SKM-1 (cell line): ENCODE measurements at regions not wholly inside any gene's neighbourhood (a gene's known extent, or its start where the extent isn't known, plus 50 kb on each side); places are given as distances from the start of the nearest gene placed in this dataset.
"Not testable (repeated sequence)": the region's sequence is repeated elsewhere in the genome, so short reads cannot be mapped to it uniquely, and the experiment has no call there.

ENCODE experiments used
- DNase-seq: peaks from one replicate; lab custom pipeline; 2025; ENCODE audit not compliant: unreplicated experiment; lab: John Stamatoyannopoulos, UW

DNA sequence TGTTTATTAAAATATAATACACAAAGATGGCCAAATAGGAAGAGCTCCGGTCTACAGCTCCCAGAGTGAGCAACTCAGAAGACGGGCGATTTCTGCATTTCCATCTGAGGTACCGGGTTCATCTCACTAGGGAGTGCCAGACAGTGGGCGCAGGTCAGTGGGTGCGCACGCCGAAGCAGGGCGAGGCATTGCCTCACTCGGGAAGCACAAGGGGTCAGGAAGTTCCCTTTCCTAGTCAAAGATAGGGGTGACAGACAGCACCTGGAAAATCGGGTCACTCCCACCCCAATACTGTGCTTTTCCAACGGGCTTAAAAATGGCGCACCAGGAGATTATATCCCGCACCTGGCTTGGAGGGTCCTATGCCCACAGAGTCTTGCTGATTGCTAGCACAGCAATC is 234.9 kb upstream of the CDH11 start:
- DNase-seq = not testable (repeated sequence)

GRCh38 chr16:65355706-65356105 is 233.8 kb upstream of the CDH11 start:
- DNase-seq = no peak

- no peak for DNase-seq
Measured at GRCh38 chr16:65353183-65353582, 231.3 kb upstream of the CDH11 start.

GRCh38 chr16:65349626-65350025 is 227.8 kb upstream of the CDH11 start:
- no peak for DNase-seq

GRCh38 chr16:65343556-65343955 is 221.7 kb upstream of the CDH11 start:
- DNase-seq = no peak

- DNase-seq = no peak
Measured at GRCh38 chr16:65342231-65342866, 220.5 kb upstream of the CDH11 start.

DNA sequence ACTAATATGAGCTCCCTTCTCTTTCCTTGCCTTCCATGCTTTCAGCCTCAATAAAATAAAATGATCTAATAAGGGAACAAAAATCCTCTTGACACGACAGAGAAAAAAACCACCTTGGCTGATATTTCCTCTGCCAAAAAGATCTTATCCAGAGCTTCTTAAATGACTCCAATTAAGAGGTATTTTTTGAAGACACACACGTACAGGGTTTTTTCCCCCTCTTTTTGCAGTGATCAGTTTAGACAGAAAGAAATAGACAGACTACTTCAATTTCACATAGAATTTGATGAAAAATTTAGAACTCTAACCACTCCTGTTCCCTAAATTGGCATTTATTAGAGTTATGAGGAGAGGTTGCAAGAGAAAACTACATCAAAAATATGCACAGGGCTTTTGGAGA is 217.2 kb upstream of the CDH11 start:
- no peak for DNase-seq

DNA sequence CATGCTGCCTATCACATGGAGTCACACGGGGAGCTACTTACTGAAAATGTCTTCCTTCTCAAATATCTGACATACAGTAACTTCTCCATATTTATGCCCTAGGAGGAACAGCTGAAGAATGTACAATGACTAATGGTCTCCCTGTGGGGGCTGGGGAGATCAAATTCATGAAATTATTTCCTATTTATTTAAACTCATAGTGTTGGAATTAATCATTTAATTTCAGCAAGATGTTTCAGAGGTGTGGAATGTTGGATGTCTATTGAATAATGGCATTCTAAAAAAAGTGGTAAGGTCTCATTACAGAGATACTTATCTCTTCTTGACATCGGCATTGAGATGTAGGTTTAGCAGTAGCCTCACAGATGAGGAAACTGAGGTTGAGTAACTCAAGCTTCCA is 214.3 kb upstream of the CDH11 start:
- no peak for DNase-seq

DNA sequence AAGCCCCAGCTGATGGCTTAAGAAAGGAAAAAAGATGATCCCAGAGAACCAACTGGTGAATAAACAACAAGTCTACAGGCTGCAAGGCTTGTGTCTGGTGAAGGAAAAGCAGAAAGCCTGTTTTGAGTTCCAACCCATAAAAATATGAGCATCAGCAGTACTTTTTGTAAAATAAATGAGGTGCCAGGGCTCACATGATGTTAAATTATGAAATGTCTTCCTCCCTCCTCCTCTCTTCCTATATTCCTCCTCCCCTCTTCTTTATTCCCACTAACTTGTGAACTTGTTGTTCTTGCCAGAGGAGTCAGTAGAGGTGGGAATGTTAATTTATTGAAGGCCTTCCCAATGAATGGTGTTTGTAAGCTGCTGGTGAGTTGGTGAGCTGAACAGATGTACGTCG is 212.2 kb upstream of the CDH11 start:
- DNase-seq = no peak

DNA sequence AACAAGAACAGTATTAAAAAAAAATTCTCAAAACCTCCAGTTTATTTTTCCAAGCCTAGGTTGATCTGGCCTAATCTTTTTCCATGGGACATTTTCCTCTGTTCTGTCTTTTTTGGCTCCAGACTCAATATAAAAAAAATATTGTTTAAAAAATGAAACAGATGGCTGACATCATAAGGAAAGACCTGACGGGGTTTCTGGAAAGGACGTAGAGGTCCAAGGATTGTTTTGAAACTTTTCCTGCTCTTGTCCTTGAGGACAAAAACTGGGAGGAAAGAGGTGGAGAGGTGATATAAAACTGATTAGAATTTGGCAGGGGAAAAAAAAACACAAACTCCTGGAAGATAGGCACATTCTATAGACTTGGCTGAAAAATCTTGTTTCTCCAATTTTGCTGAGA is 211.4 kb upstream of the CDH11 start:
- no peak for DNase-seq

DNA sequence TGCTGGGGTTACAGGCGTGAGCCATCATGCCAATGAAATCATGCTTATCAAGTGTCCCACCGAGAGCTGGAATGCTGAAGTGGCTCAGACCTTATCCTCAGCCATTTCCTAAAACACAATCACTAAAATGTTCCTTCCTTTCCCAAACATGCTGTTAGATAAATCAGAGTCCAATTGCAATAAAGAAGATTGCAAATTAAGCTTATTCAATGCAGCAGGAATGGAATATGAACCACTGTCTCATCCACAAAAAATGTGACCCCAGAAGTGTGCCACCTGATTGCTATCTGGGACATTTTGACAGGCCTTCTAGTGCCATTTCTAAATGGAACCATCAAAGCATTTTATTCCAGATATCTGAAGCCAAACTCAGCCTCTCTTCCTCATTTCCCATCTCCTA is 205.5 kb upstream of the CDH11 start:
- no peak for DNase-seq

GRCh38 chr16:65323655-65324237 is 201.9 kb upstream of the CDH11 start:
- no peak for DNase-seq

- DNase-seq = no peak
Measured at GRCh38 chr16:65319621-65320231, 197.9 kb upstream of the CDH11 start.

GRCh38 chr16:65318590-65319257 is 196.9 kb upstream of the CDH11 start:
- DNase-seq = no peak

GRCh38 chr16:65318138-65318537 is 196.3 kb upstream of the CDH11 start:
- DNase-seq = no peak

DNA sequence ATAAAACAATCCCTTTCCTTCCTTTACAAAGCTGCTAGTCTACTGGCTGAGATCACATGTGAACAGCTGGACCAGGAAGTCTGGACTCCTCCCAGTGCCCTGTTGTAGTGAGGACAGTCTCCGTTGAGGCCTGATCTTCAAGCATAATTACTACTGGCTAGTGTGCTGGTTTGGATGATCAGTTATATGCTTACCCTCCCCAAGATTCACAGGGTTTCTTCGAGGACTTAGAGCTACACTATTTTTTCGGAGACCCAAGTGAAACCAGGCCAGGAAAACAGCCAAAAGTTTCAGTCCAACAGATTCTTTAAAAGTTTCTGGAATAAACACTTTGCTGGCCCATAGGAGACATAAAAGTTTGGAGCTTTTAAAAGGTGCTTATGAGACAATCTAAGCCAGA is 194.9 kb upstream of the CDH11 start:
- no peak for DNase-seq

DNA sequence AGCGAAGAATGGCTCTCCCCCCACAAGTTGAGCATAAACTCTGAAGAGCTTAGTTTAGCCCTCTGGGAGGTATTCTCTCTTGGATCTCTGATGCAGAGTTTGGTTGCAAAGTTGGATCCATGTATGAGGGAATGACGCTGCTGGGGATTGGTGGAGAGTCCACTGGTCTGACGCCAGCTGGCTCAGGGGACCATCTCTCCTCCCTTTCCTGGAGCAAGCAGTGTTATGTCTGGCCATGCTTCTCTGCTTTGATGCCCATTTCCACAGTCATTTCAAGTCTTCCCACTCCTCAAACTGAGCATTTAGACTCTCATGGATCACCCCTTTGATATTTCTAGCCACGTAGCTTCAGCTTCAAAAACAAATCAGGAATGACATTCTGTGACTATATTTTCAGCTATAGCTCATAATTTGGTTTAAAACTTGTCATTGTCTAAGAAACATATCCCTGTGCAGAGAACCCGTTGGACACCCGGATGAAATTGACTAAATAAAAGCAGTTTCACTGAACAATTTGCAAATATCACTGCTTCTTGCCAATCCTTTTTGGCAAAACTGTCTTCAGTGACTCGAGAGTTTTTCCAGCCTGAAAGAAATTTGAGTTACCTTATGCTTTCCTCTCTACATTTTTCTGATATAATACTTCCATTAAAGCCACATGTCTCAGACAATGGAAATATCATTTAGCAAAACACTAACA is 193.4 kb upstream of the CDH11 start:
- DNase-seq = no peak

- no peak for DNase-seq
Measured at GRCh38 chr16:65314627-65315008, 192.8 kb upstream of the CDH11 start.

- DNase-seq = no peak
Measured at GRCh38 chr16:65313936-65314626, 192.2 kb upstream of the CDH11 start.

DNA sequence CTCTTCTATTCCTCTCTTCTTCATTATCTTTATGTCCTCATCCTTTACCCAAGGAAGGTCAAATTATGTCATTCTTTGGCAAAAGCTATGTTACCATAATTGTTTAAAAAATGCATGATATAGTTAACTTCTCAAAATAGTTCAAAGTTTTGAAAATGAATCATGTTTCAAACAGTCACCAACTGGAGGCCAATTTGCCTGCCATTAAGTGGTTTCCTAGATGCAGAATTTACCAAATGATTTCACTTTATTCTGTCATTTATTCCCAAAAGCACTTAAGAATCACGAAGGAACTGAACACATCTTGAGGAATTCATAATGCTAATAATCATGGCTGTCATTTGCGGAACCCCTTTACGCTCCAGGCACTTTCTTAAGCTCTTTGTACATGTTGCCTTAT is 190.9 kb upstream of the CDH11 start:
- no peak for DNase-seq

DNA sequence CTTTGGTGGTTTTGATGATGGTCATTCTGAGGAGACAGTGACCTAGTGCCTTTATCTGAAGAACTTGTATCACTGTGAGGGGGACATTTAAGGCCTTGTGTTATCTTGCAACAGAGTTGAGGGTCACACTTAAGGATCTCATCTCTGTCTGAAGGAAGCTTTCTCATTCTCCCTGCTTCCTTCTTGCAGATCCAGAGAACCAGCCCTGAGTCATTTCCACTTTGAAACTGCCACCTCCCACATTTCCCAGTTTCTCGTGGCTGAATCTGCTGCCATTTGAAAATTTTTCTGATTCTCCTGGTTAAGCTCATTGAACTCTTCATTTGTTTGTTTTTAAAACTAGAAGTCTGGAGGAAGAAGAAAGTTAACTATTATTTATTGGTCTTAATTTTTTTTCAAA is 190.2 kb upstream of the CDH11 start:
- no peak for DNase-seq
